Esophagus squamous epithelium (tissue), 4 donors: ENCODE measurements at regions not wholly inside any gene's neighbourhood (a gene's known extent, or its start where the extent isn't known, plus 50 kb on each side); places are given as distances from the start of the nearest gene placed in this dataset.

ENCODE experiments used
- CTCF ChIP-seq, 6 experiments: fragments of 450-650 bp in 4 of 6; fragments of 200-600 bp in 2 of 6; sonication (generic) in 2 of 6; IDR thresholded peaks; one replicate each; pipeline ENCODE4 v1.5.1; 2016 to 2019; ENCODE audit warnings: antibody characterized with exemption in 6 of 6, mild to moderate bottlenecking in 4 of 6, moderate library complexity in 4 of 6
- POLR2A ChIP-seq, 4 donors: fragments of 450-650 bp; IDR thresholded peaks; one replicate each; pipeline ENCODE4 v1.6.1; 2017; ENCODE audit warnings: antibody characterized with exemption in 4 of 4, mild to moderate bottlenecking in 4 of 4, moderate library complexity in 3 of 4

- TF ChIP-seq POLR2A (IDR thresholded peaks at IDR 0.05) (no peak), CTCF (IDR thresholded peaks at IDR 0.05) (no peak)
Observed at GRCh38 chr6:164195278-164195941, 780.9 kb downstream of the QKI start.
